Neuronal stem cell (in vitro differentiated cells): ENCODE measurements at regions not wholly inside any gene's neighbourhood (a gene's known extent, or its start where the extent isn't known, plus 50 kb on each side); places are given as distances from the start of the nearest gene placed in this dataset.

Experiments
- DNase-seq: peaks from one replicate; pipeline ENCODE4 v3.0.0-alpha.2; 2013; ENCODE audit warnings: low spot score
- H2AFZ ChIP-seq: one replicate; pipeline ENCODE4 v1.6.1; 2013; ENCODE audit warnings: mild to moderate bottlenecking, low read length, inconsistent platforms
- H2AK5ac ChIP-seq: 2 replicates; pipeline ENCODE4 v1.6.1; 2013; ENCODE audit warnings: low read depth, mild to moderate bottlenecking, inconsistent platforms, low read length, moderate library complexity, mixed read lengths
- H2BK120ac ChIP-seq: 2 replicates; pipeline ENCODE4 v1.6.1; 2013; ENCODE audit warnings: low read depth, mild to moderate bottlenecking, inconsistent platforms, low read length, moderate library complexity, mixed read lengths
- H2BK12ac ChIP-seq: one replicate; pipeline ENCODE4 v1.6.1; 2013; ENCODE audit warnings: low read length, inconsistent platforms
- H2BK15ac ChIP-seq: 2 replicates; pipeline ENCODE4 v1.6.1; 2013; ENCODE audit warnings: mild to moderate bottlenecking, low read length, inconsistent platforms, mixed read lengths
- H2BK5ac ChIP-seq: one replicate; pipeline ENCODE4 v1.6.1; 2013; ENCODE audit warnings: inconsistent platforms, mild to moderate bottlenecking, low read length, moderate library complexity
- H3K14ac ChIP-seq: one replicate; pipeline ENCODE4 v1.6.1; 2013; ENCODE audit warnings: low read length, inconsistent platforms
- H3K18ac ChIP-seq: 2 replicates; pipeline ENCODE4 v1.6.1; 2013; ENCODE audit warnings: low read length, inconsistent platforms
- H3K23ac ChIP-seq: 2 replicates; pipeline ENCODE4 v1.6.1; 2013; ENCODE audit warnings: low read depth, mild to moderate bottlenecking, mixed read lengths, low read length, inconsistent platforms; ENCODE audit not compliant: poor library complexity
- H3K27ac ChIP-seq: replicated peaks from 3 replicates; pipeline ENCODE4 v1.5.1; 2013; ENCODE audit warnings: low read length, inconsistent platforms
- H3K27me3 ChIP-seq, 3 experiments: 2 replicates each; pipeline ENCODE4 v1.6.1; 2013; ENCODE audit warnings: low read length in 3 of 3, mild to moderate bottlenecking in 2 of 3, inconsistent platforms in 1 of 3, low read depth in 1 of 3, mixed read lengths in 1 of 3, moderate library complexity in 1 of 3; ENCODE audit not compliant: control insufficient read depth in 3 of 3, insufficient read depth in 3 of 3
- H3K36me3 ChIP-seq, 2 donors: replicated peaks in 1 of 2; 2 replicates each; pipeline ENCODE4 v1.6.1; 2013; ENCODE audit warnings: low read length in 2 of 2; ENCODE audit not compliant: control insufficient read depth in 2 of 2, insufficient read depth in 2 of 2
- H3K4ac ChIP-seq: 2 replicates; pipeline ENCODE4 v1.6.1; 2013; ENCODE audit warnings: inconsistent platforms, mild to moderate bottlenecking, low read length, moderate library complexity
- H3K4me1 ChIP-seq, 2 donors: 1 replicate in 1 of 2; 2 replicates in 1 of 2; pipeline ENCODE4 v1.6.1; 2013; ENCODE audit warnings: low read length in 2 of 2, low read depth in 1 of 2; ENCODE audit not compliant: control insufficient read depth in 2 of 2, insufficient read depth in 1 of 2
- H3K4me2 ChIP-seq: one replicate; pipeline ENCODE4 v1.6.1; 2013; ENCODE audit warnings: mild to moderate bottlenecking, low read length, inconsistent platforms; ENCODE audit not compliant: insufficient read depth, poor library complexity, severe bottlenecking
- H3K4me3 ChIP-seq, 2 donors: 2 replicates each; pipeline ENCODE4 v1.5.1; 2013; ENCODE audit warnings: low read length in 2 of 2, mild to moderate bottlenecking in 2 of 2, inconsistent platforms in 1 of 2, moderate library complexity in 1 of 2
- H3K79me1 ChIP-seq: one replicate; pipeline ENCODE4 v1.6.1; 2013; ENCODE audit warnings: low read depth, mild to moderate bottlenecking, inconsistent platforms, low read length, moderate library complexity
- H3K9ac ChIP-seq: one replicate; pipeline ENCODE4 v1.6.1; 2013; ENCODE audit warnings: mild to moderate bottlenecking, low read depth, low read length, inconsistent platforms; ENCODE audit not compliant: poor library complexity
- H3K9me3 ChIP-seq, 2 donors: replicated peaks in 1 of 2; 2 replicates each; pipeline versions ENCODE3 to v1.6.1; 2013; ENCODE audit warnings: low read length in 2 of 2, mild to moderate bottlenecking in 2 of 2, inconsistent platforms in 1 of 2, low read depth in 1 of 2, mixed read lengths in 1 of 2, moderate library complexity in 1 of 2; ENCODE audit not compliant: control insufficient read depth in 2 of 2, insufficient read depth in 1 of 2
- H4K8ac ChIP-seq: one replicate; pipeline ENCODE4 v1.6.1; 2013; ENCODE audit warnings: low read depth, mild to moderate bottlenecking, inconsistent platforms, low read length, moderate library complexity
- H4K91ac ChIP-seq: one replicate; pipeline ENCODE4 v1.6.1; 2013; ENCODE audit warnings: low read length, low read depth, mild to moderate bottlenecking, inconsistent platforms; ENCODE audit not compliant: poor library complexity
- WGBS, 2 donors: extraction: QIAGEN DNeasy Blood & Tissue Kit; methylation state at CpG; one replicate each; pipeline ENCODE4 v1.1.7; 2013; ENCODE audit warnings: missing lambda C conversion rate in 2 of 2, mixed read lengths in 1 of 2; ENCODE audit not compliant: insufficient read length in 2 of 2, insufficient replicate concordance in 1 of 2; ENCODE audit errors: extremely low coverage in 2 of 2; 5-methylcytosine and 5-hydroxymethylcytosine counted together

DNA sequence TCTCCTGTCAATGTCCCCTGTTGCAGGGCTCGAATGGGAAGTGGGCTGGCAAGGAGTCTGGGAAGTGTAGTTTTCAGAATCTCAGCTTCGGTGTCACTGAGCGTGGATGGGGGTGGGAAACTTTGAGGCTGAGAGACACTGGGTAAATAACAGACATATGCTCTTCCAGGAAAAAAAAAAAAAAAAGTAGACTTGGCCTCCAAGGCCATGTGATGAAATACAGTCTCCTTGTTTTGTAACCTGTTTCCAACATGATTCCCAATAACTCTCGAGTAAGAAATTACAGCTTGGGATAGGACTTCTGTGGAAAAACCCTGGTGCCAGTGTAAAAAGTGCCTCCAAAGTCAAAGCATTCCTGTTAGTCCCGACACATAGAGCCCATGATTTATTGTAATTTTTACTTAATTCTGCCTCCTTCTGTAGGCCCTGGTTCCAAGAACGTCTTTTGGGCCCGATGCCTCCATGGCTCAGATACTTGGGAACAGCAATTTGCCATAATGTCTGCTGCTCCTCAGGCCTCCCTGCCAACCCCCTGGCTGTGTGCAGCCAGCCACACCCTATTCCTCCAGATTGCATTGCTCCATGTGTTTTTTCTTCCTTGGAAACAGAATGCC lies 119.5 kb upstream of the TNC start:
- no peak overlapping the region for H2AFZ ChIP-seq
- no CpG with 5 or more reads among the region's 7 CpGs for WGBS, 2 donors
- no peaks in the 10 kb centered on the region for H3K9me3 ChIP-seq
- H3K79me1 ChIP-seq: no peaks in the 10 kb centered on the region
- H3K27ac ChIP-seq: no peak overlapping the region
- no peak overlapping the region for H2AK5ac ChIP-seq
- no peaks in the 10 kb centered on the region for H3K36me3 ChIP-seq
- peaks cover 0 to 2% of the 10 kb centered on the region in 2 donors for H3K4me1 ChIP-seq
- H3K4me2 ChIP-seq: no peak overlapping the region
- DNase-seq: no peak
- H4K8ac ChIP-seq: no peak overlapping the region
- H3K4me3 ChIP-seq: no peak overlapping the region
- H3K9ac ChIP-seq: no peak overlapping the region
- H3K23ac ChIP-seq: no peak overlapping the region
- no peak overlapping the region for H4K91ac ChIP-seq
- H3K4ac ChIP-seq: no peak overlapping the region
- H2BK120ac ChIP-seq: no peak overlapping the region
- no peak overlapping the region for H2BK12ac ChIP-seq
- H3K18ac ChIP-seq: no peak overlapping the region
- H3K27me3 ChIP-seq: no peaks in the 10 kb centered on the region
- H3K14ac ChIP-seq: no peak overlapping the region
- H2BK15ac ChIP-seq: no peak overlapping the region
- H2BK5ac ChIP-seq: no peak overlapping the region

DNA sequence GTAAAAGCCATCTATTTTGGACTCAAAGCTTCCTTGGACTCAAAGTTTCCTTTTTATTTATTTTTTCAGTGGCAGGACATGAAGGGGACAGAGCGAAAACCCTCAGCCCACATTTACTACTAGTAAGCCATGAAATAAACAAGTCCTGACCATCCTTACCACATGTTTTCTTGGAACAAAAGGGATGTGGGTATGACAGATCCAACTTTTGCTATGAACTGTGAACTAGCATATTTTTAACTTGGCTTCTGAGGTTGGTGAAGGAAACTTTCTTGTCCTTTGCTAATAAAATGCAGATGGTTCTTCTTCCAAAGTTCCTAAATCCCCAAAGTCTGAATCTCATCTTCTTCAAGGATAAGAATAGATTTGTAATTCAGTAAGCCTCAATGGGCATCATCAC lies 122.7 kb upstream of the TNC start:
- no peak overlapping the region for H3K4ac ChIP-seq
- H3K9ac ChIP-seq: no peak overlapping the region
- H4K8ac ChIP-seq: no peak overlapping the region
- H3K4me3 ChIP-seq: no peak overlapping the region
- H2AK5ac ChIP-seq: no peak overlapping the region
- H2BK12ac ChIP-seq: no peak overlapping the region
- no peak overlapping the region for H2BK5ac ChIP-seq
- H3K14ac ChIP-seq: no peak overlapping the region
- H2AFZ ChIP-seq: no peak overlapping the region
- no peak for DNase-seq
- no peaks in the 10 kb centered on the region for H3K79me1 ChIP-seq
- H3K4me1 ChIP-seq: no peaks in the 10 kb centered on the region
- H2BK120ac ChIP-seq: no peak overlapping the region
- no peak overlapping the region for H3K23ac ChIP-seq
- H3K4me2 ChIP-seq: no peak overlapping the region
- no CpG with 5 or more reads among the region's 1 CpG for whole genome bisulfite sequencing, 2 donors
- H4K91ac ChIP-seq: no peak overlapping the region
- no peak overlapping the region for H3K27ac ChIP-seq
- H3K36me3 ChIP-seq: no peaks in the 10 kb centered on the region
- no peaks in the 10 kb centered on the region for H3K27me3 ChIP-seq
- H2BK15ac ChIP-seq: no peak overlapping the region
- H3K9me3 ChIP-seq: no peaks in the 10 kb centered on the region
- no peak overlapping the region for H3K18ac ChIP-seq

DNA sequence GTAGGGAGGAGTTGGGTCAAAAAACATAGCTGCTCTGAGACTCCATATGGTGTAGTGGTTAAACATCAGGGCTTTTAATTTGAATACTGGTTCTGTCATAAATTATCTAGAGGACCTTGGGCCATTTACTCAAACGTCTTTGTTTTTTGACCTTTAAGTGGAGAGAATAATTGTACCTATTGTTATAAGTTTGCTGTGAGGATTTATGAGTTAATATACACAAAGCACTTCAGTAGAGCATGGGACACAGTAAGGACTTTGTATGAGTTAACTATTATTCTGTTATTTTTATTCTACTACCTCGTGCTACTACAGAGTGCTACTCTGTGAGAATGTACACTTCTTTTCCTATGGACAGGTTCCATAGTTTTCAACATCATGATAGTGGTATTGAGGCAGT lies 123.7 kb upstream of the TNC start:
- H2BK12ac ChIP-seq: no peak overlapping the region
- H3K14ac ChIP-seq: no peak overlapping the region
- no peaks in the 10 kb centered on the region for H3K79me1 ChIP-seq
- H3K4me2 ChIP-seq: no peak overlapping the region
- no peak overlapping the region for H3K18ac ChIP-seq
- H3K27me3 ChIP-seq: no peaks in the 10 kb centered on the region
- no peak overlapping the region for H2AFZ ChIP-seq
- H2AK5ac ChIP-seq: no peak overlapping the region
- H2BK5ac ChIP-seq: no peak overlapping the region
- H4K91ac ChIP-seq: no peak overlapping the region
- H3K27ac ChIP-seq: no peak overlapping the region
- H3K4me1 ChIP-seq: no peaks in the 10 kb centered on the region
- DNase-seq: no peak
- no CpG with 5 or more reads among the region's 2 CpGs for WGBS, 2 donors
- H3K23ac ChIP-seq: no peak overlapping the region
- no peak overlapping the region for H4K8ac ChIP-seq
- no peak overlapping the region for H3K4ac ChIP-seq
- H2BK120ac ChIP-seq: no peak overlapping the region
- H2BK15ac ChIP-seq: no peak overlapping the region
- H3K9me3 ChIP-seq: no peaks in the 10 kb centered on the region
- H3K36me3 ChIP-seq: no peaks in the 10 kb centered on the region
- no peak overlapping the region for H3K4me3 ChIP-seq
- H3K9ac ChIP-seq: no peak overlapping the region

DNA sequence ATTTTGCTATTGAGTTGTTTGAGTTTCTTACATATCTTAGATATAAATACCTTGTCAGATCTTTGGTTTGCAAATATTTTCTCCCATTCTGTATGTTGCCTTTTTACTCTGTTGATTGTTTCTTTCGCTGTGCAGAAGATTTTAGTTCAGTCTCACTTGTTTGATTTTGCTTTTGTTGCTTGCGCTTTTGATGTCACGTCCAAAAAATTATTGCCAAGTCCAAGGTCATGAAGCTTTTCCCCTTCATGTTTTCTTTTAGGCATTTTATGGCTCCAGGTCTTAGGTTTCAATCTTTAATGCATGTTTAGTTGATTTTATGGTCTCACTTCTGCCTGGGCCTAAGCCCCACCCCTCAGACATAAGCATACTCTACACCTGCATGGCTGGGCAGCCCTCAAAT lies 131.5 kb upstream of the TNC start:
- Histone ChIP-seq H3K79me1 (no peaks in the 10 kb centered on the region), H4K91ac (no peak overlapping the region), H2AK5ac (no peak overlapping the region), H3K9ac (no peak overlapping the region), H2BK5ac (no peak overlapping the region), H2BK15ac (no peak overlapping the region), H3K27me3 (no peaks in the 10 kb centered on the region), H3K36me3 (no peaks in the 10 kb centered on the region), H3K27ac (no peak overlapping the region), H2AFZ (no peak overlapping the region), H3K9me3 (no peaks in the 10 kb centered on the region), H2BK120ac (no peak overlapping the region), H3K23ac (no peak overlapping the region), H2BK12ac (no peak overlapping the region), H3K4ac (no peak overlapping the region), H3K18ac (no peak overlapping the region), H3K4me3 (no peak overlapping the region), H3K14ac (no peak overlapping the region), H3K4me2 (no peak overlapping the region), H3K4me1 (no peaks in the 10 kb centered on the region), H4K8ac (no peak overlapping the region)
- WGBS, 2 donors: no CpG with 5 or more reads among the region's 3 CpGs
- DNase-seq: no peak
